Loucy (cell line): ENCODE measurements at regions not wholly inside any gene's neighbourhood (a gene's known extent, or its start where the extent isn't known, plus 50 kb on each side); places are given as distances from the start of the nearest gene placed in this dataset.

ENCODE experiments used
- H2AFZ ChIP-seq: fragments of 200-600 bp; sonication (generic); 2 replicates; pipeline ENCODE4 v1.6.0; 2016; ENCODE audit warnings: antibody characterized with exemption, mild to moderate bottlenecking, low read length, moderate library complexity
- H3F3A ChIP-seq: fragments of 200-600 bp; 2 replicates; pipeline ENCODE4 v1.6.0; 2016; ENCODE audit warnings: antibody characterized with exemption, low read depth, mild to moderate bottlenecking
- H3K27me3 ChIP-seq: fragments of 200-600 bp; sonication (generic); 2 replicates; pipeline ENCODE4 v1.6.1; 2014; ENCODE audit warnings: low read length, mild to moderate bottlenecking; ENCODE audit not compliant: insufficient read depth, poor library complexity, severe bottlenecking
- H3K36me3 ChIP-seq: fragments of 200-600 bp; sonication (generic); 2 replicates; pipeline ENCODE4 v1.6.1; 2016; ENCODE audit warnings: low read length; ENCODE audit not compliant: insufficient read depth
- H3K4me1 ChIP-seq: fragments of 200-600 bp; sonication (generic); 2 replicates; pipeline ENCODE4 v1.5.1; 2014; ENCODE audit warnings: low read length, mild to moderate bottlenecking; ENCODE audit not compliant: insufficient read depth, poor library complexity, severe bottlenecking
- H3K4me2 ChIP-seq: fragments of 200-600 bp; sonication (generic); 2 replicates; pipeline ENCODE4 v1.6.0; 2014; ENCODE audit warnings: antibody characterized with exemption, low read length, low read depth, mild to moderate bottlenecking; ENCODE audit not compliant: poor library complexity, severe bottlenecking
- H3K4me3 ChIP-seq: fragments of 200-600 bp; sonication (generic); 2 replicates; pipeline ENCODE4 v1.5.1; 2014; ENCODE audit warnings: low read length, mild to moderate bottlenecking, mixed read lengths; ENCODE audit not compliant: poor library complexity, severe bottlenecking
- H3K79me2 ChIP-seq: fragments of 200-600 bp; sonication (generic); 2 replicates; pipeline ENCODE4 v1.6.1; 2014; ENCODE audit warnings: low read length; ENCODE audit not compliant: insufficient read depth
- H3K9ac ChIP-seq: fragments of 200-600 bp; sonication (generic); 2 replicates; pipeline ENCODE4 v1.6.0; 2014; ENCODE audit warnings: mild to moderate bottlenecking, low read depth, low read length, moderate library complexity; ENCODE audit not compliant: poor library complexity, severe bottlenecking
- H3K9me2 ChIP-seq: fragments of 200-600 bp; sonication (generic); replicated peaks from 2 replicates; pipeline ENCODE4 v1.6.1; 2016; ENCODE audit warnings: low read depth, low read length, mixed read lengths
- H3K9me3 ChIP-seq: fragments of 200-600 bp; sonication (generic); 2 replicates; pipeline ENCODE4 v1.6.1; 2014; ENCODE audit warnings: mild to moderate bottlenecking, antibody characterized with exemption, low read length, low read depth; ENCODE audit not compliant: insufficient read depth
- H4K20me1 ChIP-seq: fragments of 200-600 bp; sonication (generic); 2 replicates; pipeline ENCODE4 v1.6.0; 2014; ENCODE audit warnings: antibody characterized with exemption, low read length, mild to moderate bottlenecking; ENCODE audit not compliant: insufficient read depth, poor library complexity, severe bottlenecking
- EZH2phosphoT487 ChIP-seq: fragments of 200-600 bp; IDR thresholded peaks from 2 replicates; pipeline ENCODE4 v1.6.1; 2018; ENCODE audit warnings: antibody characterized with exemption, mild to moderate bottlenecking, moderate library complexity, borderline replicate concordance
- TF ChIP-seq, protein P1 (sequence below): fragments of 200-600 bp; sonication (generic); conservative IDR thresholded peaks from 2 replicates; pipeline ENCODE4 v1.5.1; 2014; ENCODE audit warnings: mild to moderate bottlenecking, antibody characterized with exemption, low read length

GRCh38 chr21:19420565-19420964 is 1017.0 kb upstream of the TMPRSS15 start:
- no peak overlapping the region for H2AFZ ChIP-seq
- H3K4me3 ChIP-seq, result no peak overlapping the region
- TF ChIP-seq EZH2phosphoT487, result no peak
- TF ChIP-seq, protein P1, sequence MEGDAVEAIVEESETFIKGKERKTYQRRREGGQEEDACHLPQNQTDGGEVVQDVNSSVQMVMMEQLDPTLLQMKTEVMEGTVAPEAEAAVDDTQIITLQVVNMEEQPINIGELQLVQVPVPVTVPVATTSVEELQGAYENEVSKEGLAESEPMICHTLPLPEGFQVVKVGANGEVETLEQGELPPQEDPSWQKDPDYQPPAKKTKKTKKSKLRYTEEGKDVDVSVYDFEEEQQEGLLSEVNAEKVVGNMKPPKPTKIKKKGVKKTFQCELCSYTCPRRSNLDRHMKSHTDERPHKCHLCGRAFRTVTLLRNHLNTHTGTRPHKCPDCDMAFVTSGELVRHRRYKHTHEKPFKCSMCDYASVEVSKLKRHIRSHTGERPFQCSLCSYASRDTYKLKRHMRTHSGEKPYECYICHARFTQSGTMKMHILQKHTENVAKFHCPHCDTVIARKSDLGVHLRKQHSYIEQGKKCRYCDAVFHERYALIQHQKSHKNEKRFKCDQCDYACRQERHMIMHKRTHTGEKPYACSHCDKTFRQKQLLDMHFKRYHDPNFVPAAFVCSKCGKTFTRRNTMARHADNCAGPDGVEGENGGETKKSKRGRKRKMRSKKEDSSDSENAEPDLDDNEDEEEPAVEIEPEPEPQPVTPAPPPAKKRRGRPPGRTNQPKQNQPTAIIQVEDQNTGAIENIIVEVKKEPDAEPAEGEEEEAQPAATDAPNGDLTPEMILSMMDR, result no peak
- no peaks in the 10 kb centered on the region for H3K27me3 ChIP-seq
- no peaks in the 10 kb centered on the region for H3K9me2 ChIP-seq
- no peaks in the 10 kb centered on the region for H3K36me3 ChIP-seq
- no peak overlapping the region for H3K4me2 ChIP-seq
- no peaks in the 10 kb centered on the region for H4K20me1 ChIP-seq
- H3F3A ChIP-seq, result no peaks in the 10 kb centered on the region
- H3K79me2 ChIP-seq, result no peaks in the 10 kb centered on the region
- no peaks in the 10 kb centered on the region; the same call in 1 of the 2 replicates for H3K9me3 ChIP-seq
- H3K4me1 ChIP-seq, result no peaks in the 10 kb centered on the region
- no peak overlapping the region for H3K9ac ChIP-seq

DNA sequence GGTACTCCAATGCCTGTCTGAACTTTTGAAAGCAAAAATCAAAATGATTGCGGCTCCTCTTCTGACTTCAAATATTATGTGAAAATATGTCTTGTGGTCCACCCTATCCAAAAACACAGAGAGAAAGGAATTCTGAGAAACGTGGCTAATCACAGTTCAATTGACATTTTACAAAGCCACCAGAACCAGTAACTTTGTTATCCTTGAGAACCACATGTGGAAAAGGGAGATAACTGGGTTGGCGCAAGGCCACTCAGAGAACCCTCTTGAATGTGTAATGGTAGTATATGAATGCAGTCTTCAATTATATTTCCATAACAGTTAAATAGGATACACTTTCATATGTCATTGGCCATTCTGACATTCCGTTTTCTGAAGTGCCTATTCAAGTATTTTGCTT is 1030.0 kb upstream of the TMPRSS15 start:
- no peaks in the 10 kb centered on the region for H3K79me2 ChIP-seq
- no peaks in the 10 kb centered on the region for H3K9me3 ChIP-seq
- H3K4me3 ChIP-seq, result no peak overlapping the region
- no peak overlapping the region for H3K4me2 ChIP-seq
- no peak overlapping the region for H3K9ac ChIP-seq
- no peaks in the 10 kb centered on the region for H3F3A ChIP-seq
- H2AFZ ChIP-seq, result no peak overlapping the region
- no peaks in the 10 kb centered on the region for H3K36me3 ChIP-seq
- H4K20me1 ChIP-seq, result no peaks in the 10 kb centered on the region
- H3K4me1 ChIP-seq, result no peaks in the 10 kb centered on the region
- no peaks in the 10 kb centered on the region for H3K9me2 ChIP-seq
- TF ChIP-seq, protein P1, result no peak
- no peak for TF ChIP-seq EZH2phosphoT487
- H3K27me3 ChIP-seq, result no peaks in the 10 kb centered on the region

- H4K20me1 ChIP-seq, result no peaks in the 10 kb centered on the region
- no peak for TF ChIP-seq EZH2phosphoT487
- TF ChIP-seq, protein P1, result no peak
- H3K36me3 ChIP-seq, result no peaks in the 10 kb centered on the region
- no peaks in the 10 kb centered on the region for H3K9me2 ChIP-seq
- H3K4me1 ChIP-seq, result no peaks in the 10 kb centered on the region
- no peaks in the 10 kb centered on the region for H3F3A ChIP-seq
- no peak overlapping the region for H3K4me3 ChIP-seq
- no peaks in the 10 kb centered on the region for H3K9me3 ChIP-seq
- H2AFZ ChIP-seq, result no peak overlapping the region
- no peak overlapping the region for H3K9ac ChIP-seq
- H3K27me3 ChIP-seq, result no peaks in the 10 kb centered on the region
- no peak overlapping the region for H3K4me2 ChIP-seq
- H3K79me2 ChIP-seq, result no peaks in the 10 kb centered on the region
Observed at GRCh38 chr21:19440792-19441655, 1037.4 kb upstream of the TMPRSS15 start.
